Mesothelial cell of epicardium (in vitro differentiated cells): ENCODE measurements at regions not wholly inside any gene's neighbourhood (a gene's known extent, or its start where the extent isn't known, plus 50 kb on each side); places are given as distances from the start of the nearest gene placed in this dataset.

ENCODE experiments used
- DNase-seq, 2 experiments: peaks; one replicate each; pipeline ENCODE4 v3.0.0; 2021; ENCODE audit warnings: low spot score in 2 of 2; ENCODE audit not compliant: unreplicated experiment in 2 of 2
- H3K27ac Mint-ChIP-seq: 2 replicates; pipeline ENCODE4 v1.8.0; 2021; ENCODE audit warnings: mixed read lengths
- H3K27me3 Mint-ChIP-seq: 2 replicates; pipeline ENCODE4 v1.8.0; 2021; ENCODE audit warnings: low read depth, mixed read lengths
- H3K36me3 Mint-ChIP-seq: 2 replicates; pipeline ENCODE4 v1.8.0; 2021; ENCODE audit warnings: mixed read lengths
- H3K4me1 Mint-ChIP-seq: 2 replicates; pipeline ENCODE4 v1.8.0; 2021; ENCODE audit warnings: mixed read lengths
- H3K4me3 Mint-ChIP-seq: 2 replicates; pipeline ENCODE4 v1.8.0; 2021; ENCODE audit warnings: mild to moderate bottlenecking, moderate library complexity, mixed read lengths
- H3K9me3 Mint-ChIP-seq: 2 replicates; pipeline ENCODE4 v1.8.0; 2021; ENCODE audit warnings: mixed read lengths
- CTCF ChIP-seq: fragments of 200-600 bp; sonication (generic); IDR thresholded peaks from one replicate; pipeline ENCODE4 v1.5.0; 2021; ENCODE audit warnings: antibody characterized with exemption; ENCODE audit not compliant: unreplicated experiment

DNA sequence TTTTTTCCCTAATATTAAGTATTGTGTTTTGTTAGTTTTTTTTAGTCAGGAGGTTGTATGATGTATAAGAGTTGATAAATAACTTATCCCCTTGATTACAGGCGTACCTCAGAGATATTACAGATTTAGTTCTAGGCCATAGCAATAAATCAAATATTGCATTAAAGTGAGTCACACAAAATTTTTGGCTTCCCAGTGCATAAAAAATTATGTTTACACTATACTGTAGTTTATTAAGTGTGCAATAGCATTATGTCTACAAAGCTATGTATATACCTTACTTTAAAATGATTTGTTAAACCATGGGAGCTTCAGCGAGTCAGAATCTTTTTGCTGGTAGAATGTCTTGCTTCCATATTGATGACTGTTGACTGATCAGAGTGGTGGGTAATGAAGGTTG is 1180.6 kb upstream of the CDH18 start:
- no peak overlapping the region for H3K27ac Mint-ChIP-seq
- no peak for DNase-seq
- peaks cover 2% of the 10 kb centered on the region for H3K4me1 Mint-ChIP-seq
- TF ChIP-seq CTCF: no peak
- H3K36me3 Mint-ChIP-seq: no peaks in the 10 kb centered on the region
- H3K27me3 Mint-ChIP-seq: no peaks in the 10 kb centered on the region
- H3K9me3 Mint-ChIP-seq: no peaks in the 10 kb centered on the region
- H3K4me3 Mint-ChIP-seq: no peak overlapping the region

DNA sequence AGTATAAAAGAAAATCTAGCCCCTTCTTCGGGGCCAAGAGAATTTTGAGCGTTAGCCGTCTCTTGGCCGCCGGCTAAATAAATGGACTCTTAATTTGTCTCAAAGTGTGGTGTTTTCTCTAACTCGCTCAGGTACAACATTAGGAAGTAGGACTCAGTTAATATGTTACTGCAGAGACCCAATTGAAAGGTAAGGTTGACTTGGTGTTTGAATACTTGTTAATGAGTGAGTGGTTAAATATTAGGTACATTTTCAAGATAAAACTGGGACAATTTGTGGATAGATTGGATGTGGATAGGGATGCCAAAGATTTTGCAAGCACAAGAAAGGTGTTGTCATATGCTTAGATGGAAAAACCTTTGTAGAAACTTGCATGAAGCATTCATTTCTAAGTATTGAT is 1177.3 kb upstream of the CDH18 start:
- Mint-ChIP-seq H3K4me1 (peaks cover 2% of the 10 kb centered on the region), H3K27me3 (no peaks in the 10 kb centered on the region), H3K9me3 (no peaks in the 10 kb centered on the region), H3K36me3 (no peaks in the 10 kb centered on the region), H3K27ac (no peak overlapping the region), H3K4me3 (no peak overlapping the region)
- TF ChIP-seq CTCF: no peak
- no peak for DNase-seq

DNA sequence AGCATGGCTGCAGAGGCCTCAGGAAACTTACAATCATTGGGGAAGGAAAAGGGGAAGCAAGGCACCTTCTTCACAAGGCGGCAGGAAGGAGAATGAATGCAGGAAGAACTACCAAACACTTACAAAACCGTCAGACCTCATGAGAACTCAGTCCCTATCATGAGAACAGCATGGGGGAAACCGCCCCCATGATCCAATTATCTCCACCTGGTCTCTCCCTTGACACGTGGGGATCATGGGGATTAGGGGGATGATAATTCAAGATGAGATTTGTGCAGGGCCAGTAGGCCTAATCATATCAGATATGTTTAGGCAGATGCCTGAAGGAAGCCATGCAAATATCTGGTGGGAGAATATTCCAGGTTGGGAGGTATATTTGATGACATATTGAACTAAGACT is 1176.4 kb upstream of the CDH18 start:
- H3K9me3 Mint-ChIP-seq: no peaks in the 10 kb centered on the region
- H3K27ac Mint-ChIP-seq: no peak overlapping the region
- no peaks in the 10 kb centered on the region for H3K36me3 Mint-ChIP-seq
- H3K27me3 Mint-ChIP-seq: no peaks in the 10 kb centered on the region
- DNase-seq: no peak
- H3K4me3 Mint-ChIP-seq: no peak overlapping the region
- TF ChIP-seq CTCF: no peak
- H3K4me1 Mint-ChIP-seq: peaks cover 2% of the 10 kb centered on the region

DNA sequence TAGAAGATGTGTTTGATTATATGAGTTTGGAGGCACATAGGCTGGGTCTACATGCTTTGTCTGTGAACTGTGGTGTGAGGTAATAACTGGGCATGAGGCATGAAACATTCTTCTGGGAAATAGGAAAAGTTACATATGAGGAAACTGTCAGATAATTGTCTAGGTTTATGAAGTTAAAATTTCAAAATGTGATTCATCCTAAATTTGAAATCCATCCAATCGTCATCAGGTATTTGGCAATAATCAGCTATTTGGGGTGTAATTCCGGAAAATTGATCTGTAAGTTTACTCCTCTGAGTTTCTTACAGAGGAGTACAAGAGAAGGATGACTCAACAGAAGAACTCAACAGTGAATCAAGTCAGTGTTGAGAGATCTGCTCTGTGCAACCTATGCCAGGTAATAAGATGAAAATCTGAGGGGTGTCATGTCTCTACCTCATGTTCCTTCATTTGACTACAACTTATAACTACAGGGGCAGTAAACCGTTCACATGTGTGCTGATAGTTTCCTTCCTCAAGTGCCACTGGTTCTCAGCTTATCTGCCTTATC is 1171.6 kb upstream of the CDH18 start:
- TF ChIP-seq CTCF: no peak
- Mint-ChIP-seq H3K4me1 (no peaks in the 10 kb centered on the region), H3K9me3 (peaks cover 5% of the 10 kb centered on the region), H3K4me3 (no peak overlapping the region), H3K27ac (no peak overlapping the region), H3K36me3 (no peaks in the 10 kb centered on the region), H3K27me3 (no peaks in the 10 kb centered on the region)
- DNase-seq: no peak

DNA sequence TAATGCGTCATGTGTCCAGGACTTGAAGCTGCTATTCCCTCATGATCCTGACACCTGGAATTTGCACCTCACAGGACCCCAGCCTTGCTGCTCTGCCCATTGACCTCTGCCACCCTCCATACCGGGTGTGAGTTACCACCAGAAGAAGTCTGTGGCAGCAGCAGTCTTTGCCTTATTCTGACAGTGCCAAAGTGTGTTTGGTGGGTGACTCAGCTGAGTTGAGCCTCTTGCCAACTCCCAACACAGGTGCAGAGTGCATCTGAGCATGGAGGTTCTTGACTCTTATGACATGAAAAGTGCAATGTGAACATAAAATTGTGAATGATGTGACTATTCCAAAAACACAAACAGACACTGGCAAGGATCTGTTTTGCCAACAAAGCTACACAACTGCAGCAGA is 1166.5 kb upstream of the CDH18 start:
- TF ChIP-seq CTCF: no peak
- H3K4me3 Mint-ChIP-seq: no peak overlapping the region

GRCh38 chr5:21152611-21153010 is 1164.6 kb upstream of the CDH18 start:
- Mint-ChIP-seq H3K27ac (no peak overlapping the region), H3K9me3 (peaks cover 19% of the 10 kb centered on the region), H3K27me3 (no peaks in the 10 kb centered on the region), H3K36me3 (peaks cover 4% of the 10 kb centered on the region), H3K4me1 (no peaks in the 10 kb centered on the region), H3K4me3 (no peak overlapping the region)
- DNase-seq: no peak
- no peak for TF ChIP-seq CTCF

More for the DNA sequence above, 1166.5 kb upstream of the CDH18 start:
- H3K27me3 Mint-ChIP-seq: no peaks in the 10 kb centered on the region
- H3K36me3 Mint-ChIP-seq: no peaks in the 10 kb centered on the region
- DNase-seq: no peak
- no peak overlapping the region for H3K27ac Mint-ChIP-seq
- H3K4me1 Mint-ChIP-seq: no peaks in the 10 kb centered on the region
- H3K9me3 Mint-ChIP-seq: peaks cover 5% of the 10 kb centered on the region
